Activated naive CD8-positive, alpha-beta T cell treated with anti-CD3 and anti-CD28 coated beads, Interleukin-2, amount 50 U/mL, for 24 hours (primary cell): ENCODE measurements at regions not wholly inside any gene's neighbourhood (a gene's known extent, or its start where the extent isn't known, plus 50 kb on each side); places are given as distances from the start of the nearest gene placed in this dataset.

Source experiments
- ATAC-seq: fragments of 150-1000 bp; cut with Tn5 transposase; one replicate; pipeline ENCODE4 v1.10.0; 2021
- DNase-seq: peaks from one replicate; pipeline ENCODE4 v3.0.0; 2021
- H3K27ac Mint-ChIP-seq: one replicate; pipeline ENCODE4 v1.8.0; 2021; ENCODE audit warnings: mild to moderate bottlenecking, mixed read lengths
- H3K27me3 Mint-ChIP-seq: one replicate; pipeline ENCODE4 v1.8.0; 2021; ENCODE audit warnings: mixed read lengths
- H3K36me3 Mint-ChIP-seq: one replicate; pipeline ENCODE4 v1.8.0; 2021; ENCODE audit warnings: low read depth, mixed read lengths
- H3K4me1 Mint-ChIP-seq: one replicate; pipeline ENCODE4 v1.8.0; 2021; ENCODE audit warnings: mixed read lengths
- H3K4me3 Mint-ChIP-seq: one replicate; pipeline ENCODE4 v1.8.0; 2021; ENCODE audit warnings: mild to moderate bottlenecking, moderate library complexity, mixed read lengths
- H3K9me3 Mint-ChIP-seq: one replicate; pipeline ENCODE4 v1.8.0; 2021; ENCODE audit warnings: mixed read lengths

- Mint-ChIP-seq H3K9me3 (no peaks in the 10 kb centered on the region), H3K27me3 (no peaks in the 10 kb centered on the region), H3K27ac (no peak overlapping the region), H3K36me3 (no peaks in the 10 kb centered on the region), H3K4me1 (no peaks in the 10 kb centered on the region), H3K4me3 (no peak overlapping the region)
- ATAC-seq (no peak), DNase-seq (no peak)
These were observed 565.5 kb upstream of the CHAC2 start for GRCh38 chr2:53202063-53202462.

- H3K4me1 Mint-ChIP-seq: no peaks in the 10 kb centered on the region
- H3K27me3 Mint-ChIP-seq: no peaks in the 10 kb centered on the region
- no peaks in the 10 kb centered on the region for H3K36me3 Mint-ChIP-seq
These were observed 567.5 kb upstream of the CHAC2 start for GRCh38 chr2:53200072-53200471.

GRCh38 chr2:53188851-53189510 is 578.6 kb upstream of the CHAC2 start:
- H3K4me3 Mint-ChIP-seq: no peak overlapping the region
- ATAC-seq: no peak
- no peaks in the 10 kb centered on the region for H3K36me3 Mint-ChIP-seq
- no peak overlapping the region for H3K27ac Mint-ChIP-seq
- H3K9me3 Mint-ChIP-seq: peaks cover 3% of the 10 kb centered on the region
- DNase-seq: no peak
- no peaks in the 10 kb centered on the region for H3K4me1 Mint-ChIP-seq
- H3K27me3 Mint-ChIP-seq: no peaks in the 10 kb centered on the region

More at GRCh38 chr2:53200072-53200471, 567.5 kb upstream of the CHAC2 start:
- H3K4me3 Mint-ChIP-seq: no peak overlapping the region
- H3K27ac Mint-ChIP-seq: no peak overlapping the region
- no peaks in the 10 kb centered on the region for H3K9me3 Mint-ChIP-seq
- ATAC-seq: no peak
- no peak for DNase-seq

DNA sequence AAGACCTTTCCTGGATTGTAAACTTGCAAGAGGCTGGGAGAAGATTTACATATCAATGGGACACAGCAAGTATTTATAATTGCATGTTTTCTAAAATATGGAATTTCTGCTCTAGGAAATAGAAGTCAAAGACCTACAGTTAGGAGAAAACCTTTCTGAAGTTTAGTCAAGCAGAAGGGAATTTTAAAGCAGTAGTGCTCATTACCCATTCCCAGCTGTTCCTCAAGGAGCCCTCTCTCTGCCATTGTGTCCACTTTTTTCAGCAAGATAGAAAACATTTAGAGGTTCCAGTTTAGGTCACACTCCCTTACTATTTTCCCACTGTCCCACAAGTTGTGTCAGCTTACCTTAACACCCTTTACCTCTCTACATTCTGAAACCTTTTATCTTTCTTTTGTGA is 584.0 kb upstream of the CHAC2 start:
- H3K27me3 Mint-ChIP-seq: no peaks in the 10 kb centered on the region
- no peaks in the 10 kb centered on the region for H3K4me1 Mint-ChIP-seq
- no peak overlapping the region for H3K4me3 Mint-ChIP-seq
- DNase-seq (no peak), ATAC-seq (no peak)
- no peak overlapping the region for H3K27ac Mint-ChIP-seq
- no peaks in the 10 kb centered on the region for H3K36me3 Mint-ChIP-seq
- H3K9me3 Mint-ChIP-seq: no peaks in the 10 kb centered on the region

DNA sequence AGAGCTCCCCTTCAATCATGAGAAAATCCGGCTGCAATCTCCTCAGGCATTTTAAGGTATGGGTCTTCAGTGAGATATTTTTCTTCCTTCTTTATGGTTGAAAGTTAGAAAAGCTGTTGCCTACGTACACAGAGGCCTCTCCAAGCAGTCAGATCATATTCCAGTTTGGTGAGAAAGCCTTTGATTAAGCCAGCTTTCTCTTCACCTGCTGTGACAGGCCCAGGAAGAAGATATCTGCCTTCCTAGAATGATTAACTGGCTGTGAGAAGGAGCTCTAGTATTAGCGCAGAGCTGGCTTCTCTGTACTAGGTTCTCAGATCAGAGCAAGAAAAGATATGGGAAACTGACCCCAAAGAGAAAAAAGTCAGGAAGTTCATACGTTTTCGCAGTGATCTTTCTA is 585.0 kb upstream of the CHAC2 start:
- ATAC-seq (no peak), DNase-seq (no peak)
- H3K27ac Mint-ChIP-seq: no peak overlapping the region
- no peaks in the 10 kb centered on the region for H3K27me3 Mint-ChIP-seq
- no peaks in the 10 kb centered on the region for H3K4me1 Mint-ChIP-seq
- H3K36me3 Mint-ChIP-seq: no peaks in the 10 kb centered on the region
- no peak overlapping the region for H3K4me3 Mint-ChIP-seq
- H3K9me3 Mint-ChIP-seq: no peaks in the 10 kb centered on the region

DNA sequence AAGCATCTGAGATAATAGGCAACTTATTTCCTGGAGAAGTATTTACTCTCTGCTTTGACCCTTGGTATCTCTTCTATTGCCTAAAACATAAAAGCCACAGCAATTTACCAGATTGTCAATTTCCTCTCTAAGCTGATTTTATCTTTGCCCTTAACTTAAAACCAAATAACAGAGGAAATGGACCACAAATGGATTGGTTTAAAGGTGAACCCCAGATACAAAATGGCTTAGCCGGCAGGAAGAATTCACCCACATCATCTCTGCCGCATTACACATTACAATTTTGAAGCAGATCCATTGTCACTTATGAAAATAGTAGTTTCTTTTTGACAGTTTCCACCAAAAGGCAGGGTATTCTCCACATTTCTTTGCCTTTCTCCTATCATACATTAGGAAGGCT is 585.8 kb upstream of the CHAC2 start:
- no peaks in the 10 kb centered on the region for H3K9me3 Mint-ChIP-seq
- DNase-seq (no peak), ATAC-seq (no peak)
- H3K36me3 Mint-ChIP-seq: no peaks in the 10 kb centered on the region
- H3K4me3 Mint-ChIP-seq: no peak overlapping the region
- H3K27me3 Mint-ChIP-seq: no peaks in the 10 kb centered on the region
- H3K4me1 Mint-ChIP-seq: no peaks in the 10 kb centered on the region
- H3K27ac Mint-ChIP-seq: no peak overlapping the region

- no peaks in the 10 kb centered on the region for H3K27me3 Mint-ChIP-seq
- DNase-seq (no peak), ATAC-seq (no peak)
- no peak overlapping the region for H3K4me3 Mint-ChIP-seq
- no peaks in the 10 kb centered on the region for H3K9me3 Mint-ChIP-seq
- H3K4me1 Mint-ChIP-seq: no peaks in the 10 kb centered on the region
- H3K27ac Mint-ChIP-seq: no peak overlapping the region
- H3K36me3 Mint-ChIP-seq: no peaks in the 10 kb centered on the region
These were observed 590.3 kb upstream of the CHAC2 start for GRCh38 chr2:53177327-53177726.

GRCh38 chr2:53174539-53174938 is 593.1 kb upstream of the CHAC2 start:
- H3K27me3 Mint-ChIP-seq: no peaks in the 10 kb centered on the region
- DNase-seq (no peak), ATAC-seq (no peak)
- no peaks in the 10 kb centered on the region for H3K36me3 Mint-ChIP-seq
- no peak overlapping the region for H3K4me3 Mint-ChIP-seq
- no peaks in the 10 kb centered on the region for H3K9me3 Mint-ChIP-seq
- no peak overlapping the region for H3K27ac Mint-ChIP-seq
- no peaks in the 10 kb centered on the region for H3K4me1 Mint-ChIP-seq

GRCh38 chr2:53173698-53174455 is 593.7 kb upstream of the CHAC2 start:
- no peak for ATAC-seq
- no peak overlapping the region for H3K27ac Mint-ChIP-seq
- DNase-seq: no peak
- H3K4me3 Mint-ChIP-seq: no peak overlapping the region
- H3K9me3 Mint-ChIP-seq: no peaks in the 10 kb centered on the region
- H3K4me1 Mint-ChIP-seq: no peaks in the 10 kb centered on the region
- no peaks in the 10 kb centered on the region for H3K36me3 Mint-ChIP-seq
- H3K27me3 Mint-ChIP-seq: no peaks in the 10 kb centered on the region

DNA sequence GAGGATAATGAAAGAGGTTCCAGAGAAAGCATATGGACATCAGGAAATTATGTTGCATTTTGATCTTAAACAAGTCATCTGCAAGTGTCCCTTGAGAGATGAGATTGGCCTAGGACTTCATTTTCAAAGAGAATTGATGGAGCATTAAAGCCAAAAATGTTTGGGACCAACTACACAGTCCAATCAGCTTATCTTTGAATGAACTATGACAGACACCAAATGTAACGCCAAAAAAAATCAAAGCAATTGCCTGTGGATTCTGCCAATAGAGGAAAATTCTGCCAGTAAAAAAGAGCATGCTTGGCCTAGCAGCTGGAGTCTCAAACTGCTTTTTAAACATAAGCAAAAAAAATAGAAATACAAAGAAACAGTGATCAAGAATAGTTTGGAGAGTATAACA is 594.5 kb upstream of the CHAC2 start:
- H3K27me3 Mint-ChIP-seq: no peaks in the 10 kb centered on the region
- no peaks in the 10 kb centered on the region for H3K4me1 Mint-ChIP-seq
- no peaks in the 10 kb centered on the region for H3K36me3 Mint-ChIP-seq
- ATAC-seq (no peak), DNase-seq (no peak)
- no peak overlapping the region for H3K4me3 Mint-ChIP-seq
- H3K27ac Mint-ChIP-seq: no peak overlapping the region
- H3K9me3 Mint-ChIP-seq: no peaks in the 10 kb centered on the region

- Mint-ChIP-seq H3K4me3 (no peak overlapping the region), H3K27me3 (no peaks in the 10 kb centered on the region), H3K9me3 (no peaks in the 10 kb centered on the region), H3K27ac (no peak overlapping the region), H3K36me3 (no peaks in the 10 kb centered on the region), H3K4me1 (no peaks in the 10 kb centered on the region)
- DNase-seq (no peak), ATAC-seq (no peak)
These were observed 597.1 kb upstream of the CHAC2 start for GRCh38 chr2:53170466-53170865.

- Mint-ChIP-seq H3K9me3 (peaks cover 6% of the 10 kb centered on the region), H3K4me1 (no peaks in the 10 kb centered on the region), H3K27ac (no peak overlapping the region), H3K4me3 (no peak overlapping the region), H3K36me3 (no peaks in the 10 kb centered on the region), H3K27me3 (no peaks in the 10 kb centered on the region)
- DNase-seq: no peak
- ATAC-seq: no peak
These were observed 600.4 kb upstream of the CHAC2 start for GRCh38 chr2:53167227-53167626.

- Mint-ChIP-seq H3K27ac (no peak overlapping the region), H3K4me1 (no peaks in the 10 kb centered on the region), H3K36me3 (no peaks in the 10 kb centered on the region), H3K4me3 (no peak overlapping the region), H3K27me3 (no peaks in the 10 kb centered on the region), H3K9me3 (no peaks in the 10 kb centered on the region)
- ATAC-seq (no peak), DNase-seq (no peak)
These were observed 617.5 kb upstream of the CHAC2 start for GRCh38 chr2:53150146-53150545.

- no peaks in the 10 kb centered on the region for H3K36me3 Mint-ChIP-seq
- ATAC-seq (no peak), DNase-seq (no peak)
- H3K27me3 Mint-ChIP-seq: no peaks in the 10 kb centered on the region
- no peak overlapping the region for H3K27ac Mint-ChIP-seq
- no peaks in the 10 kb centered on the region for H3K4me1 Mint-ChIP-seq
- H3K9me3 Mint-ChIP-seq: no peaks in the 10 kb centered on the region
- no peak overlapping the region for H3K4me3 Mint-ChIP-seq
These were observed 619.4 kb upstream of the CHAC2 start for GRCh38 chr2:53148221-53148620.

DNA sequence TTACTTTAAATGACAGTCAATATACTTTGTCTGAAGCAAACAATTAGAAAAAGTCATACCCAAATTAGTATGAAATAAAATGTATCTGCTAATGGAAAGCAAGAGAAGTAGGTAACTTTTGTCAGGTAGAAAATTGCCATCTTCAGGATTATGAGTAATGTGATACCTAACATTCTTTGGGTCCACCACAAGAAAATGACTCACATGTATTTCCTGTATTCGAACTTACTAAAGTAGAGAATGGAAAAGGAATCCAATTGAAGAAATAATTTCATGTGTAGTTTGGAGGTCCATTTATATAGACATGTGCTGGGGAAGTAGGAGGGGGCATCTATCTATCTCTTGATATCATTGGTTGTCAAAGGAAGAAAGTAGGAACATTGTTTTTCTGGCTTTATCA is 636.2 kb upstream of the CHAC2 start:
- Mint-ChIP-seq H3K27me3 (no peaks in the 10 kb centered on the region), H3K36me3 (no peaks in the 10 kb centered on the region)

More for the DNA sequence above, 636.2 kb upstream of the CHAC2 start:
- H3K4me1 Mint-ChIP-seq: no peaks in the 10 kb centered on the region
- ATAC-seq (no peak), DNase-seq (no peak)
- H3K4me3 Mint-ChIP-seq: no peak overlapping the region
- H3K9me3 Mint-ChIP-seq: peaks cover 4% of the 10 kb centered on the region
- no peak overlapping the region for H3K27ac Mint-ChIP-seq
